Ishikawa (cell line): ENCODE measurements at regions not wholly inside any gene's neighbourhood (a gene's known extent, or its start where the extent isn't known, plus 50 kb on each side); places are given as distances from the start of the nearest gene placed in this dataset.

Experiments used
- CREB1 ChIP-seq: IDR thresholded peaks from 2 replicates; pipeline ENCODE4 v1.6.1; 2012; ENCODE audit warnings: low read depth
- EP300 ChIP-seq: IDR thresholded peaks from 2 replicates; pipeline ENCODE4 v1.6.1; 2012; ENCODE audit warnings: borderline replicate concordance
- FOXM1 ChIP-seq: IDR thresholded peaks from 2 replicates; pipeline ENCODE4 v1.6.1; 2012; ENCODE audit warnings: low read depth, borderline replicate concordance
- TAF1 ChIP-seq: IDR thresholded peaks from 2 replicates; pipeline ENCODE4 v1.6.1; 2012; ENCODE audit warnings: low read depth, mild to moderate bottlenecking
- YY1 ChIP-seq: IDR thresholded peaks from 2 replicates; pipeline ENCODE4 v1.6.1; 2012; ENCODE audit warnings: low read depth
- TF ChIP-seq, protein P1 (sequence below): IDR thresholded peaks from 2 replicates; pipeline ENCODE4 v1.6.1; 2012; ENCODE audit warnings: low read depth, mild to moderate bottlenecking

DNA sequence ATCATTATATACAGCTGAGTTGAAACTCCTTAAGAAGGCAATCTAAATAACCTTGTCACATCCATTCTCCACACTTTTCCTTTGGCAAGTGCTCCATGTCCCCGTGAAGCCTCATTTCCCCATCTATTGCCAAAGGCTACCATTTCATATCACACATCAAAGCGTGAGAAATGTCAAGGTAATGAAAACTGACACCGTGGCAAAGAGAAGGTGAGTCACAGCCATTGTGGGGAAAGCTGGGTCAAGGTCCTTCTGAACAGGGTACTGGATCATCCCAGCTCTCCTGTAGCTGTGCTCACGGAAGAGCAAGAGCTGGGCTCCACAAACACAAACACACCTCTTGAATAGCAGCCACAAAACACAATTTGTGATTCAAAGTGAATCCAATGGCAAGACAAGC, 58.2 kb upstream of the REG3G start:
- TF ChIP-seq EP300 = no peak
- TF ChIP-seq TAF1 = no peak
- TF ChIP-seq FOXM1 = no peak
- TF ChIP-seq YY1 = no peak
- TF ChIP-seq CREB1 = no peak
- TF ChIP-seq, protein P1, sequence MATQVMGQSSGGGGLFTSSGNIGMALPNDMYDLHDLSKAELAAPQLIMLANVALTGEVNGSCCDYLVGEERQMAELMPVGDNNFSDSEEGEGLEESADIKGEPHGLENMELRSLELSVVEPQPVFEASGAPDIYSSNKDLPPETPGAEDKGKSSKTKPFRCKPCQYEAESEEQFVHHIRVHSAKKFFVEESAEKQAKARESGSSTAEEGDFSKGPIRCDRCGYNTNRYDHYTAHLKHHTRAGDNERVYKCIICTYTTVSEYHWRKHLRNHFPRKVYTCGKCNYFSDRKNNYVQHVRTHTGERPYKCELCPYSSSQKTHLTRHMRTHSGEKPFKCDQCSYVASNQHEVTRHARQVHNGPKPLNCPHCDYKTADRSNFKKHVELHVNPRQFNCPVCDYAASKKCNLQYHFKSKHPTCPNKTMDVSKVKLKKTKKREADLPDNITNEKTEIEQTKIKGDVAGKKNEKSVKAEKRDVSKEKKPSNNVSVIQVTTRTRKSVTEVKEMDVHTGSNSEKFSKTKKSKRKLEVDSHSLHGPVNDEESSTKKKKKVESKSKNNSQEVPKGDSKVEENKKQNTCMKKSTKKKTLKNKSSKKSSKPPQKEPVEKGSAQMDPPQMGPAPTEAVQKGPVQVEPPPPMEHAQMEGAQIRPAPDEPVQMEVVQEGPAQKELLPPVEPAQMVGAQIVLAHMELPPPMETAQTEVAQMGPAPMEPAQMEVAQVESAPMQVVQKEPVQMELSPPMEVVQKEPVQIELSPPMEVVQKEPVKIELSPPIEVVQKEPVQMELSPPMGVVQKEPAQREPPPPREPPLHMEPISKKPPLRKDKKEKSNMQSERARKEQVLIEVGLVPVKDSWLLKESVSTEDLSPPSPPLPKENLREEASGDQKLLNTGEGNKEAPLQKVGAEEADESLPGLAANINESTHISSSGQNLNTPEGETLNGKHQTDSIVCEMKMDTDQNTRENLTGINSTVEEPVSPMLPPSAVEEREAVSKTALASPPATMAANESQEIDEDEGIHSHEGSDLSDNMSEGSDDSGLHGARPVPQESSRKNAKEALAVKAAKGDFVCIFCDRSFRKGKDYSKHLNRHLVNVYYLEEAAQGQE = no peak
